Fibroblast of lung (primary cell): ENCODE measurements at regions not wholly inside any gene's neighbourhood (a gene's known extent, or its start where the extent isn't known, plus 50 kb on each side); places are given as distances from the start of the nearest gene placed in this dataset.

ENCODE experiments used
- DNase-seq, 2 donors: peaks; one replicate each; pipeline versions ENCODE4 v3.0.0 to v3.0.0-alpha.2; 2010; ENCODE audit warnings: low read depth in 2 of 2
- H2AFZ ChIP-seq: 2 replicates; pipeline ENCODE4 v1.5.1; 2012; ENCODE audit warnings: low read length, control low read depth, inconsistent platforms
- H3K27ac ChIP-seq: 2 replicates; pipeline ENCODE4 v1.5.1; 2011; ENCODE audit warnings: low read length, control low read depth; ENCODE audit not compliant: insufficient read depth
- H3K27me3 ChIP-seq: 2 replicates; pipeline ENCODE4 v1.5.1; 2011; ENCODE audit warnings: mild to moderate bottlenecking, low read length; ENCODE audit not compliant: control insufficient read depth, insufficient read depth
- H3K36me3 ChIP-seq: 2 replicates; pipeline ENCODE4 v1.5.1; 2011; ENCODE audit warnings: low read length; ENCODE audit not compliant: control insufficient read depth, insufficient read depth
- H3K4me1 ChIP-seq: 2 replicates; pipeline ENCODE4 v1.5.1; 2011; ENCODE audit warnings: low read length; ENCODE audit not compliant: control insufficient read depth, insufficient read depth; ENCODE audit errors: extremely low read depth
- H3K4me2 ChIP-seq: 2 replicates; pipeline ENCODE4 v1.5.1; 2011; ENCODE audit warnings: low read length, control low read depth; ENCODE audit not compliant: insufficient read depth; ENCODE audit errors: extremely low read depth
- H3K4me3 ChIP-seq, 4 experiments: fragments of 200-600 bp in 1 of 4; sonication (generic) in 1 of 4; replicated peaks in 1 of 4; 2 replicates each; pipeline ENCODE4 v1.5.1; 2011 to 2016; ENCODE audit warnings: low read length in 4 of 4, low read depth in 3 of 4, mild to moderate bottlenecking in 3 of 4, control low read depth in 2 of 4, inconsistent platforms in 1 of 4, mixed read lengths in 1 of 4; ENCODE audit not compliant: insufficient read depth in 1 of 4; ENCODE audit errors: control extremely low read depth in 1 of 4
- H3K79me2 ChIP-seq: 2 replicates; pipeline ENCODE4 v1.5.1; 2012; ENCODE audit warnings: mild to moderate bottlenecking, low read length, inconsistent platforms; ENCODE audit not compliant: control insufficient read depth, insufficient read depth
- H3K9ac ChIP-seq: 2 replicates; pipeline ENCODE4 v1.5.1; 2011; ENCODE audit warnings: mild to moderate bottlenecking, low read length, control low read depth; ENCODE audit not compliant: insufficient read depth
- H3K9me3 ChIP-seq: 2 replicates; pipeline ENCODE4 v1.5.1; 2012; ENCODE audit warnings: low read depth, low read length; ENCODE audit not compliant: control insufficient read depth, insufficient read depth
- H4K20me1 ChIP-seq: 2 replicates; pipeline ENCODE4 v1.5.1; 2011; ENCODE audit warnings: low read length; ENCODE audit not compliant: control insufficient read depth, insufficient read depth; ENCODE audit errors: extremely low read depth
- CTCF ChIP-seq, 2 donors: IDR thresholded peaks in 1 of 2; conservative IDR thresholded peaks in 1 of 2; 1 replicate in 1 of 2; 2 replicates in 1 of 2; pipeline ENCODE4 v1.5.1; 2011 to 2012; ENCODE audit warnings: low read length in 2 of 2, control low read depth in 1 of 2, inconsistent platforms in 1 of 2, low read depth in 1 of 2, mild to moderate bottlenecking in 1 of 2
- EZH2 ChIP-seq: IDR thresholded peaks from 2 replicates; pipeline ENCODE4 v1.5.1; 2012; ENCODE audit warnings: low read length, control low read depth, mild to moderate bottlenecking; ENCODE audit errors: missing control alignments

GRCh38 chr21:35256468-35256988, 207.4 kb upstream of the RUNX1 start:
- Histone ChIP-seq H3K27me3 (no peaks in the 10 kb centered on the region), H3K4me3 (no peak overlapping the region), H3K27ac (peak overlapping the region; percentile 81), H3K4me2 (peak overlapping the region; percentile 30), H4K20me1 (no peaks in the 10 kb centered on the region), H3K9me3 (no peaks in the 10 kb centered on the region), H3K36me3 (no peaks in the 10 kb centered on the region), H3K79me2 (no peaks in the 10 kb centered on the region), H3K9ac (no peak overlapping the region), H2AFZ (no peak overlapping the region), H3K4me1 (peaks cover 6% of the 10 kb centered on the region)
- TF ChIP-seq CTCF (conservative IDR thresholded peaks at IDR 0.05 in 1 of 2, IDR thresholded peaks at IDR 0.05 in 1 of 2; ENCODE audit: low read depth in 1 of 2, low read length in 2 of 2), result peak in 1 of 2 donors; percentile 29
- no peak for TF ChIP-seq EZH2
- DNase-seq, result peak; percentile 99

GRCh38 chr21:35254765-35255138, 205.7 kb upstream of the RUNX1 start:
- Histone ChIP-seq H2AFZ (no peak overlapping the region), H3K79me2 (no peaks in the 10 kb centered on the region), H3K27ac (no peak overlapping the region), H3K4me1 (peaks cover 6% of the 10 kb centered on the region), H3K27me3 (no peaks in the 10 kb centered on the region), H3K4me3 (no peak overlapping the region), H3K9ac (no peak overlapping the region), H3K4me2 (no peak overlapping the region), H3K36me3 (no peaks in the 10 kb centered on the region), H4K20me1 (no peaks in the 10 kb centered on the region), H3K9me3 (no peaks in the 10 kb centered on the region)
- DNase-seq, result no peak
- TF ChIP-seq EZH2, result no peak
- TF ChIP-seq CTCF (conservative IDR thresholded peaks at IDR 0.05 in 1 of 2, IDR thresholded peaks at IDR 0.05 in 1 of 2; ENCODE audit: low read depth in 1 of 2, low read length in 2 of 2), result no peak

- peaks cover 6% of the 10 kb centered on the region for H3K4me1 ChIP-seq
- no peak overlapping the region for H3K4me2 ChIP-seq
- H3K4me3 ChIP-seq, result no peak overlapping the region
- no peaks in the 10 kb centered on the region for H3K36me3 ChIP-seq
- no peak overlapping the region for H3K9ac ChIP-seq
- H3K79me2 ChIP-seq, result no peaks in the 10 kb centered on the region
- no peak overlapping the region for H3K27ac ChIP-seq
- no peaks in the 10 kb centered on the region for H4K20me1 ChIP-seq
- peak; percentile 92 to 93 for DNase-seq
- no peaks in the 10 kb centered on the region for H3K9me3 ChIP-seq
- no peak for TF ChIP-seq CTCF (conservative IDR thresholded peaks at IDR 0.05 in 1 of 2, IDR thresholded peaks at IDR 0.05 in 1 of 2; ENCODE audit: low read depth in 1 of 2, low read length in 2 of 2)
- no peak for TF ChIP-seq EZH2
- no peak overlapping the region for H2AFZ ChIP-seq
- H3K27me3 ChIP-seq, result no peaks in the 10 kb centered on the region
Measured at GRCh38 chr21:35254006-35254764, 205.1 kb upstream of the RUNX1 start.
